HCT116 (cell line): ENCODE measurements at regions not wholly inside any gene's neighbourhood (a gene's known extent, or its start where the extent isn't known, plus 50 kb on each side); places are given as distances from the start of the nearest gene placed in this dataset.

Source experiments
- ATAC-seq: fragments of 200-7000 bp; cut with Tn5 transposase; 2 replicates; pipeline ENCODE4 v1.9.1; 2020; ENCODE audit warnings: mild to moderate bottlenecking, moderate library complexity
- BruUV-seq: library from RNA; stranded (reverse); fragments of 400-500 nt; replicated peaks from 2 replicates; lab custom pipeline; 2021; lab: Mats Ljungman, UMichigan
- CTCF ChIA-PET: fragments of 300-600 bp; sonication (Branson Sonifier 250); formaldehyde crosslinking; loops from one replicate; lab custom pipeline; 2021; ENCODE audit warnings: antibody characterized with exemption; lab: Charles Lee
- POLR2A ChIA-PET: fragments of 300-600, 350-600 bp; sonication (Branson Sonifier 250); formaldehyde crosslinking; loops from one replicate; lab custom pipeline; 2021; ENCODE audit warnings: antibody characterized with exemption; lab: Charles Lee
- RAD21 ChIA-PET, 2 experiments: fragments of 300-600 bp; sonication (Branson Sonifier 250); formaldehyde crosslinking; loops; one replicate each; lab custom pipeline; 2023; ENCODE audit warnings: low total read pairs in 2 of 2; ENCODE audit not compliant: uncharacterized antibody in 2 of 2, unreplicated experiment in 2 of 2, low non-redundant PET in 1 of 2; lab: Charles Lee
- DNase-seq: peaks from one replicate; pipeline ENCODE4 v3.0.0-alpha.2; 2010; ENCODE audit warnings: low read depth, low spot score
- H2AFZ ChIP-seq: fragments of 200-600 bp; shearing (Covaris generic), sonication (generic); 2 replicates; pipeline ENCODE4 v1.6.1; 2017; ENCODE audit warnings: low read depth, mixed run types, mixed read lengths, antibody characterized with exemption, low read length; ENCODE audit not compliant: poor library complexity, severe bottlenecking
- H3K27ac ChIP-seq: 2 replicates; pipeline ENCODE4 v1.5.1; 2012; ENCODE audit warnings: low read depth, low read length
- H3K27me3 ChIP-seq: fragments of 200-600 bp; sonication (generic); 2 replicates; pipeline ENCODE4 v1.6.1; 2016; ENCODE audit warnings: mixed run types, low read length, mixed read lengths; ENCODE audit not compliant: insufficient read depth
- H3K36me3 ChIP-seq, 2 experiments: fragments of 200-500 bp in 1 of 2; fragments of 200-600 bp in 1 of 2; sonication (Bioruptor generic) in 1 of 2; sonication (generic) in 1 of 2; 2 replicates each; pipeline versions ENCODE4 v1.5.1 to v1.6.1; 2014 to 2016; ENCODE audit warnings: low read length in 2 of 2, inconsistent platforms in 1 of 2, mixed read lengths in 1 of 2, mixed run types in 1 of 2; ENCODE audit not compliant: insufficient read depth in 2 of 2, control insufficient read depth in 1 of 2
- H3K4me1 ChIP-seq, 2 experiments: fragments of 200-600 bp in 1 of 2; sonication (generic) in 1 of 2; 2 replicates each; pipeline versions ENCODE4 v1.5.1 to v1.6.1; 2012 to 2017; ENCODE audit warnings: low read length in 2 of 2, inconsistent platforms in 1 of 2, mild to moderate bottlenecking in 1 of 2, mixed read lengths in 1 of 2, mixed run types in 1 of 2, moderate library complexity in 1 of 2; ENCODE audit not compliant: insufficient read depth in 2 of 2, control insufficient read depth in 1 of 2
- H3K4me2 ChIP-seq: fragments of 200-600 bp; sonication (generic); 2 replicates; pipeline ENCODE4 v1.6.1; 2017; ENCODE audit warnings: mixed run types, low read length, mixed read lengths
- H3K4me3 ChIP-seq, 2 experiments: fragments of 200-600 bp in 1 of 2; sonication (generic) in 1 of 2; replicated peaks in 1 of 2; 2 replicates each; pipeline ENCODE4 v1.5.1; 2011 to 2016; ENCODE audit warnings: low read length in 2 of 2, control low read depth in 1 of 2, low read depth in 1 of 2, mild to moderate bottlenecking in 1 of 2, mixed read lengths in 1 of 2, mixed run types in 1 of 2
- H3K79me2 ChIP-seq: fragments of 200-600 bp; sonication (generic); 2 replicates; pipeline ENCODE4 v1.6.1; 2017; ENCODE audit warnings: mild to moderate bottlenecking, mixed run types, low read length, moderate library complexity, mixed read lengths; ENCODE audit not compliant: insufficient read depth
- H3K9ac ChIP-seq: fragments of 200-600 bp; sonication (generic); 2 replicates; pipeline ENCODE4 v1.6.1; 2016; ENCODE audit warnings: low read length, mixed read lengths
- H3K9me2 ChIP-seq: fragments of 200-600 bp; sonication (generic), shearing (Covaris generic); 2 replicates; pipeline ENCODE4 v1.6.1; 2017; ENCODE audit warnings: mixed run types, mild to moderate bottlenecking, moderate library complexity; ENCODE audit not compliant: insufficient read depth
- H3K9me3 ChIP-seq, 2 experiments: fragments of 200-500 bp in 1 of 2; fragments of 200-600 bp in 1 of 2; sonication (Bioruptor generic) in 1 of 2; sonication (generic) in 1 of 2; 2 replicates each; pipeline ENCODE4 v1.6.1; 2014 to 2017; ENCODE audit warnings: low read length in 2 of 2, mixed read lengths in 2 of 2, inconsistent platforms in 1 of 2, low read depth in 1 of 2, mild to moderate bottlenecking in 1 of 2, mixed run types in 1 of 2, moderate library complexity in 1 of 2; ENCODE audit not compliant: control insufficient read depth in 1 of 2, insufficient read depth in 1 of 2
- H4K20me1 ChIP-seq: fragments of 200-600 bp; sonication (generic), shearing (Covaris generic); 2 replicates; pipeline ENCODE4 v1.6.1; 2017; ENCODE audit warnings: mixed run types, mild to moderate bottlenecking, moderate library complexity; ENCODE audit not compliant: insufficient read depth
- EGR1 ChIP-seq: IDR thresholded peaks from 2 replicates; pipeline ENCODE4 v1.6.1; 2012; ENCODE audit warnings: low read depth
- EZH2 ChIP-seq: fragments of 200-600 bp; sonication (generic); IDR thresholded peaks from 2 replicates; pipeline ENCODE4 v1.6.1; 2017; ENCODE audit warnings: antibody characterized with exemption, mixed run types
- EZH2phosphoT487 ChIP-seq: fragments of 200-600 bp; IDR thresholded peaks from 2 replicates; pipeline ENCODE4 v1.6.1; 2018; ENCODE audit warnings: antibody characterized with exemption, borderline replicate concordance
- JUND ChIP-seq: IDR thresholded peaks from 2 replicates; pipeline ENCODE4 v1.6.1; 2012
- SP1 ChIP-seq: IDR thresholded peaks from 2 replicates; pipeline ENCODE4 v1.6.1; 2012; ENCODE audit warnings: low read depth
- YY1 ChIP-seq: IDR thresholded peaks from 2 replicates; pipeline ENCODE4 v1.6.1; 2011; ENCODE audit warnings: low read length, low read depth, moderate library complexity, mild to moderate bottlenecking; ENCODE audit not compliant: insufficient replicate concordance; ENCODE audit errors: extremely low read depth
- ZNF274 ChIP-seq: fragments of 200-500 bp; sonication (Bioruptor generic); IDR thresholded peaks from 2 replicates; pipeline ENCODE4 v1.6.1; 2014; ENCODE audit warnings: mild to moderate bottlenecking, low read depth, low read length, inconsistent platforms
- intact Hi-C: fragments of 100-400 bp; cut with micrococcal nuclease; formaldehyde crosslinking; loops from 2 replicates; pipeline ENCODE4 v1.10.0; 2022
- TF ChIP-seq, protein P1 (sequence below), 3 experiments: fragments of 200-600 bp in 1 of 3; sonication (generic) in 1 of 3; IDR thresholded peaks in 2 of 3; conservative IDR thresholded peaks in 1 of 3; 2 replicates each; pipeline ENCODE4 v1.5.1; 2012 to 2017; ENCODE audit warnings: low read depth in 2 of 3, low read length in 2 of 3, antibody characterized with exemption in 1 of 3, borderline replicate concordance in 1 of 3, control low read depth in 1 of 3, mild to moderate bottlenecking in 1 of 3, mixed read lengths in 1 of 3, mixed run types in 1 of 3, moderate library complexity in 1 of 3; ENCODE audit not compliant: insufficient read depth in 1 of 3
- TF ChIP-seq, protein P2 (sequence below): IDR thresholded peaks from 2 replicates; pipeline ENCODE4 v1.6.1; 2011; ENCODE audit warnings: mild to moderate bottlenecking, low read length, moderate library complexity; ENCODE audit not compliant: insufficient replicate concordance; ENCODE audit errors: extremely low read depth

DNA sequence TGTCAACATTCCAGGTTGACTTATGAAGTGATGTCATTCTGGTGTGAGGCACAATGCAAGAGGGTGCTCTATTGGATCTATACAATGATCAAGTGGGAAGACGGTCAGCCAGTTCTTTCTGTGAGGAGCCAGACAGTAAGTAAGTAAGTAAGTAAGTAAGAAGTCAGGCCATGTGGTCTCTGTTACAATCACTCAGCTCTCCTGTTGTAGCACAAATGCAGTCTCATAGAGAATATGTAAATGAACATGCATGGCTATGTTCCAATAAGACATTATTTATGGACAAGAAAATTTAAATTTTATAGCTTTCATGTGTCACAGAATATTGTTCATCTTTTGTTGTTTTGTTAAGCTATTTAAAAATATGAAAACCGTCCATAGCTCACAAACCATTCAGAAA, 399.7 kb downstream of the BTBD3 start:
- H3K4me3 ChIP-seq = no peak overlapping the region
- ChIA-PET POLR2A (no interaction called here), RAD21 (no interaction called here), CTCF (no interaction called here)
- intact Hi-C loops = no loop called here
- H3K36me3 ChIP-seq = no peaks in the 10 kb centered on the region
- H4K20me1 ChIP-seq = no peaks in the 10 kb centered on the region
- H3K79me2 ChIP-seq = no peaks in the 10 kb centered on the region
- no peaks in the 10 kb centered on the region for H3K27me3 ChIP-seq
- H3K9me3 ChIP-seq = peaks cover 5 to 48% of the 10 kb centered on the region in 2 experiments; a peak in 2 of 4 replicates
- H3K27ac ChIP-seq = no peak overlapping the region
- no peaks in the 10 kb centered on the region for H3K9me2 ChIP-seq
- H3K4me2 ChIP-seq = no peak overlapping the region
- H2AFZ ChIP-seq = no peak overlapping the region
- no TSS peak for BruUV-seq
- no peak for ATAC-seq
- TF ChIP-seq, protein P1, sequence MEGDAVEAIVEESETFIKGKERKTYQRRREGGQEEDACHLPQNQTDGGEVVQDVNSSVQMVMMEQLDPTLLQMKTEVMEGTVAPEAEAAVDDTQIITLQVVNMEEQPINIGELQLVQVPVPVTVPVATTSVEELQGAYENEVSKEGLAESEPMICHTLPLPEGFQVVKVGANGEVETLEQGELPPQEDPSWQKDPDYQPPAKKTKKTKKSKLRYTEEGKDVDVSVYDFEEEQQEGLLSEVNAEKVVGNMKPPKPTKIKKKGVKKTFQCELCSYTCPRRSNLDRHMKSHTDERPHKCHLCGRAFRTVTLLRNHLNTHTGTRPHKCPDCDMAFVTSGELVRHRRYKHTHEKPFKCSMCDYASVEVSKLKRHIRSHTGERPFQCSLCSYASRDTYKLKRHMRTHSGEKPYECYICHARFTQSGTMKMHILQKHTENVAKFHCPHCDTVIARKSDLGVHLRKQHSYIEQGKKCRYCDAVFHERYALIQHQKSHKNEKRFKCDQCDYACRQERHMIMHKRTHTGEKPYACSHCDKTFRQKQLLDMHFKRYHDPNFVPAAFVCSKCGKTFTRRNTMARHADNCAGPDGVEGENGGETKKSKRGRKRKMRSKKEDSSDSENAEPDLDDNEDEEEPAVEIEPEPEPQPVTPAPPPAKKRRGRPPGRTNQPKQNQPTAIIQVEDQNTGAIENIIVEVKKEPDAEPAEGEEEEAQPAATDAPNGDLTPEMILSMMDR (IDR thresholded peaks at IDR 0.05 in 2 of 3, conservative IDR thresholded peaks at IDR 0.05 in 1 of 3; ENCODE audit: borderline replicate concordance in 1 of 3, insufficient read depth in 1 of 3, low read depth in 2 of 3, low read length in 2 of 3) = no peak
- no peak for TF ChIP-seq JUND
- TF ChIP-seq SP1 = no peak
- no peak for TF ChIP-seq EGR1
- TF ChIP-seq EZH2 = no peak
- no peak for TF ChIP-seq YY1
- TF ChIP-seq, protein P2, sequence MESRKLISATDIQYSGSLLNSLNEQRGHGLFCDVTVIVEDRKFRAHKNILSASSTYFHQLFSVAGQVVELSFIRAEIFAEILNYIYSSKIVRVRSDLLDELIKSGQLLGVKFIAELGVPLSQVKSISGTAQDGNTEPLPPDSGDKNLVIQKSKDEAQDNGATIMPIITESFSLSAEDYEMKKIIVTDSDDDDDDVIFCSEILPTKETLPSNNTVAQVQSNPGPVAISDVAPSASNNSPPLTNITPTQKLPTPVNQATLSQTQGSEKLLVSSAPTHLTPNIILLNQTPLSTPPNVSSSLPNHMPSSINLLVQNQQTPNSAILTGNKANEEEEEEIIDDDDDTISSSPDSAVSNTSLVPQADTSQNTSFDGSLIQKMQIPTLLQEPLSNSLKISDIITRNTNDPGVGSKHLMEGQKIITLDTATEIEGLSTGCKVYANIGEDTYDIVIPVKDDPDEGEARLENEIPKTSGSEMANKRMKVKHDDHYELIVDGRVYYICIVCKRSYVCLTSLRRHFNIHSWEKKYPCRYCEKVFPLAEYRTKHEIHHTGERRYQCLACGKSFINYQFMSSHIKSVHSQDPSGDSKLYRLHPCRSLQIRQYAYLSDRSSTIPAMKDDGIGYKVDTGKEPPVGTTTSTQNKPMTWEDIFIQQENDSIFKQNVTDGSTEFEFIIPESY = no peak
- TF ChIP-seq EZH2phosphoT487 = no peak
- TF ChIP-seq ZNF274 = no peak
- TF ChIP-seq, all 23 proteins: peak for 0
- no peak overlapping the region for H3K9ac ChIP-seq
- H3K4me1 ChIP-seq = no peaks in the 10 kb centered on the region
- DNase-seq = no peak
